ENCODE measurements at regions not wholly inside any gene's neighbourhood (a gene's known extent, or its start where the extent isn't known, plus 50 kb on each side); places are given as distances from the start of the nearest gene placed in this dataset.

GRCh38 chr7:86534641-86535040, 109.1 kb upstream of the GRM3 start:
- no peak overlapping the region for H3K4me3 Mint-ChIP-seq
- no peaks in the 10 kb centered on the region for H3K27me3 Mint-ChIP-seq (ENCODE audit: insufficient read depth)
- H3K36me3 Mint-ChIP-seq (ENCODE audit: low read depth), result no peaks in the 10 kb centered on the region
- H3K9ac ChIP-seq (ENCODE audit: extremely low read depth, low read length, poor library complexity, severe bottlenecking), result no peak overlapping the region
- H3K27ac ChIP-seq (ENCODE audit: low read depth, low read length), result no peak overlapping the region
- no peak for DNase-seq
- no peaks in the 10 kb centered on the region for H3K27me3 ChIP-seq (ENCODE audit: control insufficient read depth, insufficient read depth, low read length, poor library complexity, severe bottlenecking)
- no peak overlapping the region for H3K27ac Mint-ChIP-seq
- no peaks in the 10 kb centered on the region for H3K4me1 Mint-ChIP-seq
- H3K4me3 ChIP-seq (ENCODE audit: low read length), result no peak overlapping the region
- 90 to 92% methylated on average over 2 to 5 of the region's 5 CpGs for WGBS, 2 experiments (ENCODE audit: insufficient coverage in 1 of 2, insufficient read length in 1 of 2)
- no peak for TF ChIP-seq CTCF (conservative IDR thresholded peaks at IDR 0.05)
- H3K9me3 Mint-ChIP-seq, result no peaks in the 10 kb centered on the region
- H3K36me3 ChIP-seq (ENCODE audit: control insufficient read depth, insufficient read depth, low read length), result no peaks in the 10 kb centered on the region
- no peaks in the 10 kb centered on the region for H3K9me3 ChIP-seq (ENCODE audit: control insufficient read depth, low read length)
- H3K4me1 ChIP-seq (ENCODE audit: control insufficient read depth, insufficient read depth, low read length), result no peaks in the 10 kb centered on the region

- Histone ChIP-seq H3K9ac (ENCODE audit: extremely low read depth, low read length, poor library complexity, severe bottlenecking) (no peak overlapping the region), H3K27ac (ENCODE audit: low read depth, low read length) (no peak overlapping the region), H3K4me3 (ENCODE audit: low read length) (no peak overlapping the region), H3K36me3 (ENCODE audit: control insufficient read depth, insufficient read depth, low read length) (no peaks in the 10 kb centered on the region), H3K9me3 (ENCODE audit: control insufficient read depth, low read length) (no peaks in the 10 kb centered on the region), H3K27me3 (ENCODE audit: control insufficient read depth, insufficient read depth, low read length, poor library complexity, severe bottlenecking) (no peaks in the 10 kb centered on the region), H3K4me1 (ENCODE audit: control insufficient read depth, insufficient read depth, low read length) (no peaks in the 10 kb centered on the region)
- 100% methylated on average over 1 of the region's 1 CpG; no CpG with 5 or more reads in 1 of the 2 experiments for WGBS, 2 experiments (ENCODE audit: insufficient coverage in 1 of 2, insufficient read length in 1 of 2)
- Mint-ChIP-seq H3K9me3 (no peaks in the 10 kb centered on the region), H3K27ac (no peak overlapping the region), H3K36me3 (ENCODE audit: low read depth) (no peaks in the 10 kb centered on the region), H3K27me3 (ENCODE audit: insufficient read depth) (no peaks in the 10 kb centered on the region), H3K4me3 (no peak overlapping the region), H3K4me1 (no peaks in the 10 kb centered on the region)
- TF ChIP-seq CTCF (conservative IDR thresholded peaks at IDR 0.05), result no peak
- no peak for DNase-seq
Measured at GRCh38 chr7:86504229-86504628, 139.5 kb upstream of the GRM3 start.

GRCh38 chr7:86499986-86500385, 143.7 kb upstream of the GRM3 start:
- no peaks in the 10 kb centered on the region for H3K36me3 Mint-ChIP-seq (ENCODE audit: low read depth)
- Histone ChIP-seq H3K9me3 (ENCODE audit: control insufficient read depth, low read length) (no peaks in the 10 kb centered on the region), H3K36me3 (ENCODE audit: control insufficient read depth, insufficient read depth, low read length) (no peaks in the 10 kb centered on the region), H3K27me3 (ENCODE audit: control insufficient read depth, insufficient read depth, low read length, poor library complexity, severe bottlenecking) (no peaks in the 10 kb centered on the region), H3K4me1 (ENCODE audit: control insufficient read depth, insufficient read depth, low read length) (no peaks in the 10 kb centered on the region), H3K9ac (ENCODE audit: extremely low read depth, low read length, poor library complexity, severe bottlenecking) (no peak overlapping the region), H3K4me3 (ENCODE audit: low read length) (no peak overlapping the region), H3K27ac (ENCODE audit: low read depth, low read length) (no peak overlapping the region)
- no peak for DNase-seq
- no CpG with 5 or more reads among the region's 1 CpG for WGBS, 2 experiments (ENCODE audit: insufficient coverage in 1 of 2, insufficient read length in 1 of 2)
- H3K27ac Mint-ChIP-seq, result no peak overlapping the region
- H3K27me3 Mint-ChIP-seq (ENCODE audit: insufficient read depth), result no peaks in the 10 kb centered on the region
- no peaks in the 10 kb centered on the region for H3K9me3 Mint-ChIP-seq
- H3K4me1 Mint-ChIP-seq, result no peaks in the 10 kb centered on the region
- no peak overlapping the region for H3K4me3 Mint-ChIP-seq
- TF ChIP-seq CTCF (conservative IDR thresholded peaks at IDR 0.05), result no peak
